Hematopoietic multipotent progenitor cell treated with erythropoietin and hydrocortisone succinate and interleukin-3 and kit ligand, for 4 days (in vitro differentiated cells): ENCODE measurements at regions not wholly inside any gene's neighbourhood (a gene's known extent, or its start where the extent isn't known, plus 50 kb on each side); places are given as distances from the start of the nearest gene placed in this dataset.

Experiments used
- DNase-seq: peaks from one replicate; pipeline ENCODE4 v3.0.0-alpha.2; 2015

GRCh38 chr13:111594606-111595005 lies 274.2 kb downstream of the TEX29 start:
- no peak for DNase-seq

GRCh38 chr13:111595276-111595675 lies 274.8 kb downstream of the TEX29 start:
- DNase-seq, result no peak

GRCh38 chr13:111595791-111596190 lies 275.3 kb downstream of the TEX29 start:
- DNase-seq, result no peak

GRCh38 chr13:111597191-111597611 lies 276.8 kb downstream of the TEX29 start:
- DNase-seq, result no peak

- no peak for DNase-seq
Measured at GRCh38 chr13:111597618-111598017, 277.2 kb downstream of the TEX29 start.

- no peak for DNase-seq
Measured at GRCh38 chr13:111598747-111599146, 278.3 kb downstream of the TEX29 start.

- no peak for DNase-seq
Measured at GRCh38 chr13:111599791-111600190, 279.3 kb downstream of the TEX29 start.

GRCh38 chr13:111602874-111603273 lies 282.4 kb downstream of the TEX29 start:
- DNase-seq, result no peak

- DNase-seq, result no peak
Measured at GRCh38 chr13:111604097-111604496, 283.7 kb downstream of the TEX29 start.

GRCh38 chr13:111608556-111608955 lies 288.1 kb downstream of the TEX29 start:
- no peak for DNase-seq

- no peak for DNase-seq
Measured at GRCh38 chr13:111609631-111610030, 289.2 kb downstream of the TEX29 start.

GRCh38 chr13:111610081-111610480 lies 289.6 kb downstream of the TEX29 start:
- DNase-seq, result peak; percentile 6

GRCh38 chr13:111610879-111611278 lies 290.4 kb downstream of the TEX29 start:
- no peak for DNase-seq

- DNase-seq, result no peak
Measured at GRCh38 chr13:111611651-111612050, 291.2 kb downstream of the TEX29 start.

- no peak for DNase-seq
Measured at GRCh38 chr13:111612886-111613285, 292.4 kb downstream of the TEX29 start.

- DNase-seq, result no peak
Measured at GRCh38 chr13:111614009-111614408, 293.6 kb downstream of the TEX29 start.

- DNase-seq, result no peak
Measured at GRCh38 chr13:111614613-111615012, 294.2 kb downstream of the TEX29 start.

GRCh38 chr13:111616203-111616602 lies 295.8 kb downstream of the TEX29 start:
- no peak for DNase-seq

GRCh38 chr13:111620166-111620565 lies 299.7 kb downstream of the TEX29 start:
- no peak for DNase-seq

- DNase-seq, result no peak
Measured at GRCh38 chr13:111620586-111620985, 300.1 kb downstream of the TEX29 start.

GRCh38 chr13:111621164-111621563 lies 300.7 kb downstream of the TEX29 start:
- DNase-seq, result no peak

- no peak for DNase-seq
Measured at GRCh38 chr13:111622051-111622531, 301.6 kb downstream of the TEX29 start.

GRCh38 chr13:111623208-111623607 lies 302.8 kb downstream of the TEX29 start:
- no peak for DNase-seq

- DNase-seq, result no peak
Measured at GRCh38 chr13:111623743-111624505, 303.5 kb downstream of the TEX29 start.
